ENCODE measurements at regions not wholly inside any gene's neighbourhood (a gene's known extent, or its start where the extent isn't known, plus 50 kb on each side); places are given as distances from the start of the nearest gene placed in this dataset.

- no peak overlapping the region for H3K4me3 ChIP-seq (replicated peaks in 1 of 3; ENCODE audit: low read depth in 2 of 3, low read length in 3 of 3)
- no peaks in the 10 kb centered on the region for H3K4me1 ChIP-seq (ENCODE audit: control insufficient read depth in 1 of 2, insufficient read depth in 2 of 2, low read length in 2 of 2)
- H3K36me3 Mint-ChIP-seq, result no peaks in the 10 kb centered on the region
- DNase-seq, result no peak
- no CpG with 5 or more reads among the region's 1 CpG for WGBS (ENCODE audit: insufficient coverage)
- no peaks in the 10 kb centered on the region for H3K4me1 Mint-ChIP-seq
- no peak overlapping the region for H3K27ac ChIP-seq (ENCODE audit: low read depth in 1 of 2, low read length in 2 of 2)
- intact Hi-C loops (cut with micrococcal nuclease), result no loop called here
- no peak overlapping the region for H2AFZ ChIP-seq (ENCODE audit: insufficient read depth, low read depth, low read length, poor library complexity, severe bottlenecking)
- no peaks in the 10 kb centered on the region for H3K27me3 ChIP-seq (ENCODE audit: control insufficient read depth in 2 of 2, insufficient read depth in 2 of 2, low read length in 2 of 2)
- no peak overlapping the region for H3K4me2 ChIP-seq (replicated peaks; ENCODE audit: extremely low read depth, low read length, poor library complexity, severe bottlenecking)
- no peaks in the 10 kb centered on the region for H3K79me2 ChIP-seq (ENCODE audit: insufficient read depth, low read length)
- no peaks in the 10 kb centered on the region for H3K9me3 ChIP-seq (replicated peaks in 1 of 2; ENCODE audit: control insufficient read depth in 1 of 2, insufficient read depth in 1 of 2, low read length in 2 of 2)
- TF ChIP-seq, protein P1, sequence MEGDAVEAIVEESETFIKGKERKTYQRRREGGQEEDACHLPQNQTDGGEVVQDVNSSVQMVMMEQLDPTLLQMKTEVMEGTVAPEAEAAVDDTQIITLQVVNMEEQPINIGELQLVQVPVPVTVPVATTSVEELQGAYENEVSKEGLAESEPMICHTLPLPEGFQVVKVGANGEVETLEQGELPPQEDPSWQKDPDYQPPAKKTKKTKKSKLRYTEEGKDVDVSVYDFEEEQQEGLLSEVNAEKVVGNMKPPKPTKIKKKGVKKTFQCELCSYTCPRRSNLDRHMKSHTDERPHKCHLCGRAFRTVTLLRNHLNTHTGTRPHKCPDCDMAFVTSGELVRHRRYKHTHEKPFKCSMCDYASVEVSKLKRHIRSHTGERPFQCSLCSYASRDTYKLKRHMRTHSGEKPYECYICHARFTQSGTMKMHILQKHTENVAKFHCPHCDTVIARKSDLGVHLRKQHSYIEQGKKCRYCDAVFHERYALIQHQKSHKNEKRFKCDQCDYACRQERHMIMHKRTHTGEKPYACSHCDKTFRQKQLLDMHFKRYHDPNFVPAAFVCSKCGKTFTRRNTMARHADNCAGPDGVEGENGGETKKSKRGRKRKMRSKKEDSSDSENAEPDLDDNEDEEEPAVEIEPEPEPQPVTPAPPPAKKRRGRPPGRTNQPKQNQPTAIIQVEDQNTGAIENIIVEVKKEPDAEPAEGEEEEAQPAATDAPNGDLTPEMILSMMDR (IDR thresholded peaks at IDR 0.05), result no peak
- H3K9ac ChIP-seq (ENCODE audit: insufficient read depth, low read length, poor library complexity, severe bottlenecking), result no peak overlapping the region
- H3K9me3 Mint-ChIP-seq, result no peaks in the 10 kb centered on the region
- H4K20me1 ChIP-seq (ENCODE audit: insufficient read depth, low read length), result no peaks in the 10 kb centered on the region
- no peak overlapping the region for H3K27ac Mint-ChIP-seq
- H3K36me3 ChIP-seq (replicated peaks in 1 of 2; ENCODE audit: control insufficient read depth in 1 of 2, insufficient read depth in 2 of 2, low read length in 2 of 2), result no peaks in the 10 kb centered on the region
- peaks cover 0 to 2% (median 0%) of the 10 kb centered on the region in 3 donors for H3K27me3 Mint-ChIP-seq (ENCODE audit: low read depth in 3 of 3)
- no peak overlapping the region for H3K4me3 Mint-ChIP-seq
These were observed 129.6 kb downstream of the KCNE4 start for GRCh38 chr2:223181561-223181960.

DNA sequence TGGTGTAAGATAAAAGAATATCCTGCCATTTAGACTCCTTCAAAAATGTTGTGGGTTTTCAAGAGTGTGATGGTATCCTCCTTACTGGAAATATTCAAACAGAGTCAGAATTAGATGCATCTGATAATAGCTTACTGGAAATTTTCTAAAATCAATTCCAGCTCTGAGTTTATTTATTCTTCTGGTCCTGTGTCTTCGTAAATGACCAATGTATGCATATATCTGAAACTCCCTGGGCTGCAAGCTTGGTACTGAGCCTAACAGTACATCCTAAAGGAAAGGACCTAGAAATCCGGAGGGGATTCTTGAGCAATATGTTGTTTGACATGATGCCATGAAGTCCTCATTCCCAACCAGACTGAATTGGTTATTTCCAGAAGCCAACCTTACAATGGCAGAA is 130.4 kb downstream of the KCNE4 start:
- Histone ChIP-seq H3K4me1 (ENCODE audit: control insufficient read depth in 1 of 2, insufficient read depth in 2 of 2, low read length in 2 of 2) (no peaks in the 10 kb centered on the region), H4K20me1 (ENCODE audit: insufficient read depth, low read length) (no peaks in the 10 kb centered on the region), H3K27ac (ENCODE audit: low read depth in 1 of 2, low read length in 2 of 2) (no peak overlapping the region), H3K36me3 (replicated peaks in 1 of 2; ENCODE audit: control insufficient read depth in 1 of 2, insufficient read depth in 2 of 2, low read length in 2 of 2) (no peaks in the 10 kb centered on the region), H3K79me2 (ENCODE audit: insufficient read depth, low read length) (no peaks in the 10 kb centered on the region), H3K9ac (ENCODE audit: insufficient read depth, low read length, poor library complexity, severe bottlenecking) (no peak overlapping the region), H3K27me3 (ENCODE audit: control insufficient read depth in 2 of 2, insufficient read depth in 2 of 2, low read length in 2 of 2) (no peaks in the 10 kb centered on the region), H2AFZ (ENCODE audit: insufficient read depth, low read depth, low read length, poor library complexity, severe bottlenecking) (no peak overlapping the region), H3K9me3 (replicated peaks in 1 of 2; ENCODE audit: control insufficient read depth in 1 of 2, insufficient read depth in 1 of 2, low read length in 2 of 2) (no peaks in the 10 kb centered on the region), H3K4me3 (replicated peaks in 1 of 3; ENCODE audit: low read depth in 2 of 3, low read length in 3 of 3) (no peak overlapping the region), H3K4me2 (replicated peaks; ENCODE audit: extremely low read depth, low read length, poor library complexity, severe bottlenecking) (no peak overlapping the region)
- TF ChIP-seq, protein P1 (IDR thresholded peaks at IDR 0.05), result no peak
- no peaks in the 10 kb centered on the region for H3K4me1 Mint-ChIP-seq
- H3K27ac Mint-ChIP-seq, result no peak overlapping the region
- intact Hi-C loops (cut with micrococcal nuclease), result no loop called here
- H3K4me3 Mint-ChIP-seq, result no peak overlapping the region
- no peaks in the 10 kb centered on the region for H3K9me3 Mint-ChIP-seq
- DNase-seq, result no peak
- 86% methylated on average over 1 of the region's 2 CpGs for WGBS (ENCODE audit: insufficient coverage)
- peaks cover 0 to 2% (median 0%) of the 10 kb centered on the region in 3 donors for H3K27me3 Mint-ChIP-seq (ENCODE audit: low read depth in 3 of 3)
- no peaks in the 10 kb centered on the region for H3K36me3 Mint-ChIP-seq
